ENCODE measurements at regions not wholly inside any gene's neighbourhood (a gene's known extent, or its start where the extent isn't known, plus 50 kb on each side); places are given as distances from the start of the nearest gene placed in this dataset.
"Not testable (repeated sequence)": the region's sequence is repeated elsewhere in the genome, so short reads cannot be mapped to it uniquely, and the experiment has no call there.

DNA sequence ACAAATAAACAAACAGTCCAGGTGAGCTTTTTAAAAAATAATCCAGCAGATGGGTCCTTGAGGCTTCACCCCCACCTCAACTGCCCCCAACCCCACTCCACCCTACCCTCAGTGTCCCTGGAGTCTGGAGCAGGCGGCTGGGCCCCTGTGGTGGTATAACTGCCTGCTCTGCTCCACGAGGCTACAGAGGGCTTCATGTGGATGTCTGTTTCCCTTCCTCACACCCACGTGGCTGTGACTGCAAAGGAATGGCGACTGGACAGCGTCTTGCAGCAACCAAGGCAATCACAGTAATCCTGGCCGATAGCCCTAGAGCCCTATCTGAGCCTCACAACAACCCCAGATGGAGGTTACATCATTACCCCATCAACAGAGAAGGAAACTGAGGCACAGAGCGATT, 76.5 kb downstream of the SLC2A10 start:
- no peak overlapping the region for H3K4me3 ChIP-seq (ENCODE audit: low read length)
- H3K9ac ChIP-seq (ENCODE audit: low read length) = no peak overlapping the region
- no peaks in the 10 kb centered on the region for H3K4me1 ChIP-seq (ENCODE audit: control insufficient read depth, insufficient read depth, low read length)
- DNase-seq (ENCODE audit: low read depth) = no peak
- peaks cover 40% of the 10 kb centered on the region for H3K27me3 ChIP-seq (replicated peaks; ENCODE audit: control insufficient read depth, insufficient read depth, low read length)
- no peaks in the 10 kb centered on the region for H3K36me3 ChIP-seq (ENCODE audit: control insufficient read depth, insufficient read depth, low read length, severe bottlenecking)
- no peaks in the 10 kb centered on the region for H3K9me3 ChIP-seq (ENCODE audit: control insufficient read depth, low read length)

DNA sequence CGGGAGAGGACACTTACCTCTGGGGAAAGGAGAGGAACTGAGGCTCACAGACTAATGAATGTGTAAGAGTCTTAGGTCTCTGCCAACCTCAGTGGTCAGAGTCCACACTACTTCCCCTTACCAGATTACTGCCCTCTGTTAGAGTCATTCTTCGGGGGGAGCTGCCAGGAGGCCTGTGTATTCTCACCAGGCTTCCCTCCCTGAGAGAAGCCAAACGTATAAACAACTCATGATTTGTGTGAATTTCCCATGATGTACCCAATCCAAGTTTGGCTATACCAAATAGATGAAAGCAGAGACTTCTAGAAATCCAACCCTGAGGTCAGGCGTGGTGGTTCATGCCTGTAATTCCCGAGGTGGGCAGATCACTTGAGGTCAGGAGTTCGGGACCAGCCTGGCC, 77.1 kb downstream of the SLC2A10 start:
- Histone ChIP-seq H3K9me3 (ENCODE audit: control insufficient read depth, low read length) (no peaks in the 10 kb centered on the region), H3K4me3 (ENCODE audit: low read length) (no peak overlapping the region), H3K27me3 (replicated peaks; ENCODE audit: control insufficient read depth, insufficient read depth, low read length) (peaks cover 41% of the 10 kb centered on the region), H3K36me3 (ENCODE audit: control insufficient read depth, insufficient read depth, low read length, severe bottlenecking) (no peaks in the 10 kb centered on the region), H3K9ac (ENCODE audit: low read length) (no peak overlapping the region), H3K4me1 (ENCODE audit: control insufficient read depth, insufficient read depth, low read length) (no peaks in the 10 kb centered on the region)
- DNase-seq (ENCODE audit: low read depth) = no peak

- no peak overlapping the region for H3K9ac ChIP-seq (ENCODE audit: low read length)
- no peak for DNase-seq (ENCODE audit: low read depth)
- no peak overlapping the region for H3K4me3 ChIP-seq (ENCODE audit: low read length)
- no peaks in the 10 kb centered on the region for H3K36me3 ChIP-seq (ENCODE audit: control insufficient read depth, insufficient read depth, low read length, severe bottlenecking)
- H3K9me3 ChIP-seq (ENCODE audit: control insufficient read depth, low read length) = no peaks in the 10 kb centered on the region
- no peaks in the 10 kb centered on the region for H3K4me1 ChIP-seq (ENCODE audit: control insufficient read depth, insufficient read depth, low read length)
- peaks cover 55% of the 10 kb centered on the region for H3K27me3 ChIP-seq (replicated peaks; ENCODE audit: control insufficient read depth, insufficient read depth, low read length)
These were observed 78.7 kb downstream of the SLC2A10 start for GRCh38 chr20:46787991-46788762.

GRCh38 chr20:46788763-46789091, 79.3 kb downstream of the SLC2A10 start:
- peaks cover 60% of the 10 kb centered on the region for H3K27me3 ChIP-seq (replicated peaks; ENCODE audit: control insufficient read depth, insufficient read depth, low read length)
- not testable (repeated sequence) for H3K36me3 ChIP-seq (ENCODE audit: control insufficient read depth, insufficient read depth, low read length, severe bottlenecking); H3K9ac ChIP-seq (ENCODE audit: low read length); H3K9me3 ChIP-seq (ENCODE audit: control insufficient read depth, low read length); H3K4me3 ChIP-seq (ENCODE audit: low read length); DNase-seq (ENCODE audit: low read depth); H3K4me1 ChIP-seq (ENCODE audit: control insufficient read depth, insufficient read depth, low read length)

DNA sequence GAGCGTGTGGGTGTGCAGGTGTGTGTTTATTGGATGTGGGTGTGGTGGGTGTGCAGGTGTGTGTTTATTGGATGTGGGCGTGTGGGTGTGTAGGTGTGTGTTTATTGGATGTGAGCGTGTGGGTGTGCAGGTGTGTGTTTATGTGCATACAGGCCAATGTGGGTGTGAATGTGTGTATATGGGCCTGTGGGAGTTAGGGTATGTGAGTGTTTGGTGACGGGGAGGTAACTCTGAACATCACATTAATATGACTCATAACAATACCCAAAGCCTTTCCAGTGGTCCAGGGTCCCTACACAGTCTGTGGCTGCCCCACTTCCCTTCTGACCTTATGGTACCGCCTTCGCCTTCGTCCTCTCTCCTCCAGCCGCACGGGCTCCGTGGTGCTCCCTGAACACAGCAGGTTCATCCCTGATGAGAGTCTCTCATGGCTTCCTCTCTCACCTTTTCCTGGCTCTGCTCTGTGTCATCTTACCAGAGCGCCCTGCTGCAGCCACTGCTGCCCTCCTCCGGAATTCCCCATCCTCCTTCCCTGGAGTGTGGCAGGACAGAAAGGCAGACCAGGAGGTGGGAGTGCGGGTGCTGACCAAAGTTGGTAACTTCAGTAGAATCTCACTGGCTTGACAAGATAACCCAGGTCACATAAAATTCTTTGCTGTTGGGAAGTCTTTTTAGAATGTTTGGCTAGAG, 80.0 kb downstream of the SLC2A10 start:
- Histone ChIP-seq H3K9ac (ENCODE audit: low read length) (no peak overlapping the region), H3K4me1 (ENCODE audit: control insufficient read depth, insufficient read depth, low read length) (no peaks in the 10 kb centered on the region), H3K27me3 (replicated peaks; ENCODE audit: control insufficient read depth, insufficient read depth, low read length) (peaks cover 67% of the 10 kb centered on the region), H3K4me3 (ENCODE audit: low read length) (no peak overlapping the region), H3K9me3 (ENCODE audit: control insufficient read depth, low read length) (no peaks in the 10 kb centered on the region), H3K36me3 (ENCODE audit: control insufficient read depth, insufficient read depth, low read length, severe bottlenecking) (no peaks in the 10 kb centered on the region)
- DNase-seq (ENCODE audit: low read depth) = no peak

GRCh38 chr20:46791722-46792416, 82.4 kb downstream of the SLC2A10 start:
- no peak for DNase-seq (ENCODE audit: low read depth)
- H3K36me3 ChIP-seq (ENCODE audit: control insufficient read depth, insufficient read depth, low read length, severe bottlenecking) = no peaks in the 10 kb centered on the region
- no peak overlapping the region for H3K9ac ChIP-seq (ENCODE audit: low read length)
- peaks cover 71% of the 10 kb centered on the region for H3K27me3 ChIP-seq (replicated peaks; ENCODE audit: control insufficient read depth, insufficient read depth, low read length)
- no peak overlapping the region for H3K4me3 ChIP-seq (ENCODE audit: low read length)
- peaks cover 3% of the 10 kb centered on the region for H3K9me3 ChIP-seq (ENCODE audit: control insufficient read depth, low read length)
- no peaks in the 10 kb centered on the region for H3K4me1 ChIP-seq (ENCODE audit: control insufficient read depth, insufficient read depth, low read length)

- no peak for DNase-seq (ENCODE audit: low read depth)
- H3K27me3 ChIP-seq (replicated peaks; ENCODE audit: control insufficient read depth, insufficient read depth, low read length) = peaks cover 86% of the 10 kb centered on the region
- H3K9me3 ChIP-seq (ENCODE audit: control insufficient read depth, low read length) = peaks cover 13% of the 10 kb centered on the region
- no peaks in the 10 kb centered on the region for H3K4me1 ChIP-seq (ENCODE audit: control insufficient read depth, insufficient read depth, low read length)
- H3K4me3 ChIP-seq (ENCODE audit: low read length) = no peak overlapping the region
- no peaks in the 10 kb centered on the region for H3K36me3 ChIP-seq (ENCODE audit: control insufficient read depth, insufficient read depth, low read length, severe bottlenecking)
- no peak overlapping the region for H3K9ac ChIP-seq (ENCODE audit: low read length)
These were observed 87.8 kb downstream of the SLC2A10 start for GRCh38 chr20:46797206-46797605.

GRCh38 chr20:46798430-46798829, 89.0 kb downstream of the SLC2A10 start:
- no peaks in the 10 kb centered on the region for H3K36me3 ChIP-seq (ENCODE audit: control insufficient read depth, insufficient read depth, low read length, severe bottlenecking)
- peaks cover 13% of the 10 kb centered on the region for H3K9me3 ChIP-seq (ENCODE audit: control insufficient read depth, low read length)
- H3K4me1 ChIP-seq (ENCODE audit: control insufficient read depth, insufficient read depth, low read length) = no peaks in the 10 kb centered on the region
- no peak overlapping the region for H3K4me3 ChIP-seq (ENCODE audit: low read length)
- DNase-seq (ENCODE audit: low read depth) = no peak
- H3K9ac ChIP-seq (ENCODE audit: low read length) = no peak overlapping the region
- H3K27me3 ChIP-seq (replicated peaks; ENCODE audit: control insufficient read depth, insufficient read depth, low read length) = peaks cover 86% of the 10 kb centered on the region

- H3K27me3 ChIP-seq (replicated peaks; ENCODE audit: control insufficient read depth, insufficient read depth, low read length) = peaks cover 84% of the 10 kb centered on the region
- no peak overlapping the region for H3K9ac ChIP-seq (ENCODE audit: low read length)
- peaks cover 13% of the 10 kb centered on the region for H3K9me3 ChIP-seq (ENCODE audit: control insufficient read depth, low read length)
- no peak for DNase-seq (ENCODE audit: low read depth)
- H3K4me3 ChIP-seq (ENCODE audit: low read length) = no peak overlapping the region
- H3K4me1 ChIP-seq (ENCODE audit: control insufficient read depth, insufficient read depth, low read length) = no peaks in the 10 kb centered on the region
- H3K36me3 ChIP-seq (ENCODE audit: control insufficient read depth, insufficient read depth, low read length, severe bottlenecking) = no peaks in the 10 kb centered on the region
These were observed 90.4 kb downstream of the SLC2A10 start for GRCh38 chr20:46799781-46800408.

- Histone ChIP-seq H3K4me1 (ENCODE audit: control insufficient read depth, insufficient read depth, low read length) (no peaks in the 10 kb centered on the region), H3K4me3 (ENCODE audit: low read length) (no peak overlapping the region), H3K36me3 (ENCODE audit: control insufficient read depth, insufficient read depth, low read length, severe bottlenecking) (no peaks in the 10 kb centered on the region), H3K27me3 (replicated peaks; ENCODE audit: control insufficient read depth, insufficient read depth, low read length) (peaks cover 81% of the 10 kb centered on the region), H3K9me3 (ENCODE audit: control insufficient read depth, low read length) (peaks cover 13% of the 10 kb centered on the region), H3K9ac (ENCODE audit: low read length) (no peak overlapping the region)
- DNase-seq (ENCODE audit: low read depth) = no peak
These were observed 91.0 kb downstream of the SLC2A10 start for GRCh38 chr20:46800409-46800804.

DNA sequence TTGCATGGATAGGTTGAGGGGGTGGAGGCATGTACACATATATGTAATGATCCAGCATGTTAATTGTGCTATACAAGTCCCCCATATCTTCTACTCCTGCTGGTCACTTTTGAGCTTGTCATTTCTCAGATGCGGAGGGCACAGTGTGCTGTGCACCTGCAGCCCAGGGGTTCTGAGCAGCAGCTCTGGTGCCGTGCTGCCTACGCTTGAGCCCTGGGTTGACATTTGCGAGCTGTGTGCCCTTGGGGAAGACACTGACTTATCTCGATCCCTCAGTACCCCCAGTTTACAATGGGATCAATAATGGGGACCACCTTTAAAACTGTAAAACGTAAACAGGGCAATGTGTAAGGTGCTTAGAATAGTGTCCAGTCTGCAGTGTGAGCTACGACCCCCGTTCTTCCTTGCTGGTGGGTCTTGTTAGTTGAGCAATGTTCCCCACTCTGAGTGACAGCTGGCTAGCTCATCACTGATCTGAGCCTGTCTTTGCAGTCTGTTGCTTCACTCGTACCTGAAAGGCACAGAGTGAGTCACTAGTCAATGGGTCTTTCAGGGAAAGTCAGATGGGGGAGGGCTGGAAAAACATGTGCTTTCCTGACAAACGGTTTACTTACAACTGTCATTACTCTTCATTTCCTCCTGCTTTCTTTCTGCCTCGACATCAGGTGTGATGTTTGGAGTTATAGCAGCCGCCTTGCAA, 91.7 kb downstream of the SLC2A10 start:
- H3K9ac ChIP-seq (ENCODE audit: low read length) = no peak overlapping the region
- peaks cover 75% of the 10 kb centered on the region for H3K27me3 ChIP-seq (replicated peaks; ENCODE audit: control insufficient read depth, insufficient read depth, low read length)
- no peak for DNase-seq (ENCODE audit: low read depth)
- H3K36me3 ChIP-seq (ENCODE audit: control insufficient read depth, insufficient read depth, low read length, severe bottlenecking) = no peaks in the 10 kb centered on the region
- peaks cover 13% of the 10 kb centered on the region for H3K9me3 ChIP-seq (ENCODE audit: control insufficient read depth, low read length)
- no peak overlapping the region for H3K4me3 ChIP-seq (ENCODE audit: low read length)
- H3K4me1 ChIP-seq (ENCODE audit: control insufficient read depth, insufficient read depth, low read length) = no peaks in the 10 kb centered on the region
